ENCODE measurements at regions not wholly inside any gene's neighbourhood (a gene's known extent, or its start where the extent isn't known, plus 50 kb on each side); places are given as distances from the start of the nearest gene placed in this dataset.

DNA sequence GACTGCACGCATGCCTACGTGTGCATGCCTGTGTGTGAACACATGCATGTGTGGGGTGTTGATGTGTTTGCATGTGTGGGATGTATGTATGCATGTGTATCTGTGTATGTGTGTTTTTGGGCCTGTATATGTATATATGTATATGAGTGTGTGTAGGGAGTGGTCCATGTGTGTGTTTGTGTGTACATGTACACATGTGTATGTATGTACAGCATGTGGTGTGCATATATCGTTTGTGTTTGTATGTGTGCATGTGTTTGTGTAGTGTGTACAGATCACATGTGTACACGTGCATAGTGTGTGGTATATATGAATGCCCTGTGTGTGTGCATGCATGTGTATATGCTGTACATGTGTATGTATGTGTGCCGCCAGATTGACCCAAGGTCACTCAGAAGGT is 54.2 kb upstream of the ASB18 start:
- TF ChIP-seq CTCF (IDR thresholded peaks at IDR 0.05; ENCODE audit: low read depth, low read length): no peak
- no peak for TF ChIP-seq MAX (IDR thresholded peaks at IDR 0.05; ENCODE audit: low read depth, low read length)
- no peak for TF ChIP-seq POLR2A (IDR thresholded peaks at IDR 0.05; ENCODE audit: extremely low read depth, insufficient read length)

Data from NB4 (cell line).